GM19240 (cell line): ENCODE measurements at regions not wholly inside any gene's neighbourhood (a gene's known extent, or its start where the extent isn't known, plus 50 kb on each side); places are given as distances from the start of the nearest gene placed in this dataset.
"Not testable (repeated sequence)": the region's sequence is repeated elsewhere in the genome, so short reads cannot be mapped to it uniquely, and the experiment has no call there.

Source experiments
- DNase-seq: peaks from one replicate; pipeline ENCODE4 v3.0.0; 2011; ENCODE audit warnings: low spot score; ENCODE audit not compliant: insufficient read length

DNA sequence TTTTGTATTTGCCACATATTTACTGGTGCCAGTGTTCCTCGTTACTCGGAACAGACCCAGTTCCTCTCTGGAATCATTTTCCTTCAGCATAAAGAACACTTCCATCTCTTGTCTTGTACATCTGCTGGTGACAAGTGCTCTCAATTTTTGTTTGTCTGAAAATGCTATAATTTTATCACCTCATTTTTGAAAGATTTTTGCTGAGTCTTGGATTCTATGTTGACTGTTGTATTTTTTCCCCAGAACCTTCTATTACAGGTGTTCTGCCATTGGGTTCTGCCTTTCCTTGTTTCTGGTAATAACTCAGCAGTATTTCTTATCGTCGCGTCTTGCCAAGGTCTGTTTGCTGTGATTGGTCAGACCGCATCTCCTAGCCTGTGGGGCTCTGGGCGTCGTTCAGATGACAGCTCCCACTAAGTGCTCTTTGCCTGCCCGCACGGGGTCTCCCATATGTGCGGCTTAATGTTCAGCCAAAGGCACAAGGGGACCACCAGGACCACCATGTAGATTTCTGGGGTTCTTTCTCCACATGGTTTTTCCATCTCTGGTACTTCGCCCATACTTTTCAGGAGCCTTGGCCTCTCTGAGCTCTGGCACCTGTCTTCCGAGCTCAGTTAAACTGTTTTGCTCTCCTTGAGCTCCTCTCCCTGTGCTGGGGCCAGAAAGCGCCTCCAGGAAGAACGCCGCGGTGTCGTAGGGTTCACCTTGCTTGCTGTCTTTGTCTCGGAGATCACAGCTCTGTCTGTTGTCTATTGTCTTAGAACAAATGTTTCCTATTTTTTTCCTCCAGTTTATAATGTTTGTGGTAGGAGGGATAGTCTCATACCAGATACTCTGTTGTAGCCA is 80.0 kb downstream of the METRNL start:
- no peak for DNase-seq

DNA sequence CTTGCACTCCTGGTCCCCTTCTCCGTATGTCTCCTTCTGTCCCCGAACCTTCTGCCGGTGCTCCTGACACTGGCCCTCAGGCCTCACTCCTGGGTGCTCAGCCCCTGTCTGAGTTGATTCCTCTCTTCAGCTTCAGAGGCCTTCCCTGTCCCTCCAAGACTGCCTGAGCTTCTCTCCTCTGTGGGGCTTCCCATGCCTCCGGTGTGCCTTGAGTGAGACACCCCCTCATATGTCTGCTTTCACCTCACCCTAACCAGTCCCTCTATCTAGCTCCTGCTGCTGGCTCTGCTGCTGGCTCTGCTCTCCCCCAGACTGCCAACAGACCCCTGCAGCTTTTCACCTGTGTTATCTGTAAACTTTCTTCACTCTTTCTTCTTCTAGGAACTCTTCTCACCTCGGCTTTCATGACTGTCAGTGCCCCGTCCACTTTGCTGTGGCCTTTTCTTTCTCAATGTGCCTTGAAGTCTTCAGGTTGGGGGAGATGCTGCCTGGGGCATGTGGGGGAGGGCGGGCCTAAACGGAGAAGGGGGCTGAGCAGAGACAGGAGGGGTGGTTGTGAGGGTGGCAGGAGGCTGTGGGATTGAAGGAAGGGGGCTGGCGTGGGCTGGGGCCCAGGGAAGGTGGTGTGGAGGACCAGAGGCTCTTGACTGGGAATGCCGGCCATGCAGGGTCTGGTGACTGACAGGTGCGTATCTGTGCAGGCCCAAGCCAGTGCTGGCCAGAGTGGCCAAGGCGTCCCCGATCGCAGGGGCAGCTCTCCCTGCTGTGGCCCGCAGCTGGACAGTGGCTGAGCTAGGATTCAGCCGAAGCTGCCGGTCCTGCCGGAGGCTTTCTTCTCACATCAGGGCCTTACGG is 81.3 kb downstream of the METRNL start:
- no peak for DNase-seq

DNA sequence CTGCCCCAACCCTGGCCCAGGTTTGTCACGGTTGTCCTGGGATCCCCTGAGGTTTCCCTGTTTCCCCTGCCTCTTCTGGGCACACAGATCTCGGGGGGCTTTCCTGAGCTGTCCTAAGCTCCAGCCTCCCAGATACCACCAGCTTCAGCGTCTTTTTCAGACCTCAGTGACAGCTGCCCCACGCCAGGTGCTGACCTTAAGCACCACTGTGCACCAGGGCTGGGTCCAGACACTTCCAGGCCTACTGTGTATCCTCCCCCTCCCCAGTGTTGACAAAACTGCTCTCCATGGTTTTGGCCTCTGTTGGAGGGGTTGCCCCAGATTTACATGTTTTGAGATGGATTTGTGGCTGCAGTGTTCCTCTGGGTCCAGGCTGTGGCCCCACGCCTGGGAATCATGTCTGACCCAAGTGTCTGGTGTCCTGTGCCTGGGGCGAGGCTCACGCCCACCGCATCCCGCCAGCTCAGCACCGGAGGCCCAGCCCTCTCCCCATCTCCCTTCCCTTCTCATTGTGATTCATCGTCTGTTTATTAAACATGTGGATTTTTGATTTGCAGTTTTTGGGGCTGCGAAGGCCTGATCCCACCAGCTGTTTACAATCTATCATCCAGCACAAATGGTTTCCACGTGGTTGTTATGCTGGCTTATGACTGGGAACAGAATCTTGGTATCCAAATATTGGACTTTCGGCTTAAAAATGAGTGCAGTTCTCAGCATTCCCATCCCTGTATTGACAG is 82.1 kb downstream of the METRNL start:
- no peak for DNase-seq

DNA sequence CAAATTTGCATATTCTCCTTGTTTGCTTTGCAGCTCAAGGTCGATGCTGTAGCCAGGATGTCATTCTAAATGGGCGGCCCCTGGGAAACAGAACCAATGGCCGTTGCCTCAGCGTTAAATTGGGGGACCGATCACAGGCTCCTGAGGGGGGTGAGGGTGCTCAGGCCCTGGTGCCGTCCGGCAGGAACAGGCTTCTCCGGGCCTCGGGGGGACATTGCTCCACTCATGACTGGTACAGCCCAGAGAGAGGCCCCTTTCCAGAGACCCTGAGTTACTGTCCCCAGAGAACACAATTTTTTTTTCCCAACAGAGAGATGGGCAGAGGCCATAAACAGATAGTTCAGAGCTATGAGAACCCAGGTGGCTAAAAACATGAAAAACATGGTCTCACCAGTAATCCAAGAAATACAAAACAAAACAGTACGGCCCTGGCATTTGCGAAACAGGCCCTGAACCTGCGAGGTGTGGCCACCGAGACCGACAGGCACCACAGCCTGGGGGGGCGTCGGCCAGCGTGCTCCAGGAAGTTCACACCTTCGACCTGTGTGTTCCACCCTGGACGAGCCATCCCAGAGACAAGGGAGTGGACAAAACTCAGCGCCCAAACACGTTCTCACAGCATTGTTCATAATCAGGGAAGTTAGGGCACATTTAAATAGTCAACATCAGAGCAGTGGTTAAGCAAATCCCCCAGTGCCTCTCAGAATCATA is 82.8 kb downstream of the METRNL start:
- DNase-seq, result no peak

DNA sequence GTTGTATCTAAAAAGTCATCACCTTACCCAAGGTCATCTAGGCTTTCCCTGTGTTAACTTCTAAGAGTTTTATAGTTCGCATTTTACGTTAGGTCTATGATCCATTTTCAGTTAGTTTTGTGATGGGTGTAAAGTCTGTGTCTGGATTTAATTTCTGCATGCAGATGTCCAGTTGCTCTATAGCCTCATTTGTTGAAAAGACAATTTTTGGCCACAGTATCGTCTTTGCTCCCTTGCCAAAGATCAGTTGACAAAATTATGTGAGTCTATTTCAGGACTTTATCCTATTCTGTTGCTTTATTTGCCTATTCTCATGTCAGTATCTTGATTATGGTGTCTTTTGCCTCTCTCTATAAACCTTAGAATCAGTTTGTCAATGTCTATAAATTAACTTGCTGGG is 85.1 kb downstream of the METRNL start:
- DNase-seq, result no peak

DNA sequence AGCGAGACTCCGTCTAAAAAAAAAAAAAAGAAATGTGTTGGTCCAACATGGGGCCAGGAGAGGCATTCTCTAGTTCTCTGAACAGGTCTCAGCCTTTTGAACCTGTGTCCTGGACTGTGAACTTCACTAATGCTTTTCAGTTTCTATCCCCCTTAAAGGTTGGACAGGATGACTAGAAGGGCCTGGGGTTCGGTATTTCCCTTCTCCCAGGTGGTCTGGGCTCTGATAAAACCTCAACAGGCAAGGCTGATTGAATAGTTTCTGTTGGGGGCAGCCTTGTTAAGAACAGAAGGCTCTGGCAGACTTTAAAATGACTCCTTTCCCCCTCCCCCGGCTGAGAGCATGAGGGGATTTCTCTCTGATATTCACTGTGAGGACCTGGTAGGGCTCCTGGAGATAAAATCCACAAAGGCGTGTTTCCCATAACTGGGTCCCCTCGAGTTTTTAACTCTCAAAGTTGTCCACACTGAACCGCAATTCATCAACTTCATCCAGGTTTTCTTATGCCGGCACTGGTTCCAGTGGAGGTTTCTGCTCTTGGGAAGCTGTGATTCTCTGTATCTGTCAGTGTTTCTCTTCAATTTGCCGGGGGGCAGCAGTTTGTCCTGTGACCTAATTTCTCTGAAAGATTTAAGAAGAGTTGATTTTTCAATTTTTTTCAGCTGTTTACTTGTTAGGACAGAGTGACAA is 91.3 kb downstream of the METRNL start:
- DNase-seq, result no peak

DNA sequence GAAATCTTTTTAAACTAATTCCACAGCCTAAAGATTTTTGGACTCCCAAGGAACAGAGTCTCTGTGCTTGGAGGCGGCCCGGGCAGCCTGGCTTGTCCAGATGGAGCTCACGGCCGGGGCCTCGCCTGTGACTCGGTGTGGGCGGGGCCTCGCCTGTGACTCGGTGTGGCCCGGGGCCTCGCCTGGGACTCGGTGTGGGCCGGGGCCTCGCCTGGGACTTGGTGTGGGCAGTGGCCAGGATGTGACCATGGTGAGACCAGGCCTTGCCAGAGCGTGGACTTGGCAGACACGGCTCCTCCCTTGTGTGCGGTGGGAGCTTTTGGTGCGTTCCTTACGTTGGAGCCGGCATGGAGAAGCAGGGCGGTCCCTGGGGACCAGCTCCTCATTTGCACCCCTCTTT is 92.3 kb downstream of the METRNL start:
- no peak for DNase-seq

DNA sequence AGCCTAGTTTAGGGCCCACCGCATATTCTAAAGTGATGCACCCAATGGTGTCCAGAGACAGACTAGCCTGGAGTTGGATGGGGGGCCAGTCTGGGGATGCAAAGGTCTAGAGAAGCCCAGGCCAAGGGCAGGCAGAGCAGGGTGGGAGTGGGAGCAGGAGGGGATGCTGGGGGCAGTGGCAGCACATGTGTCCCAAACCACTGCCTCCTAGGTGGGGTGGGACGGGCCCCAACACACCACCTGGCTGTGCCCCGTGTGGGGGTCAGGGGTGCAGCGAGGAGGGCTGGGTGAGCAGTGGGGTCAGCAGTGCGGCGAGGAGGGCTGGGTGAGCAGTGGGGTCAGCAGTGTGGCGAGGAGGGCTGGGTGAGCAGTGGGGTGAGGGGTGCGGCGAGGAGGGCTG is 92.7 kb downstream of the METRNL start:
- not testable (repeated sequence) for DNase-seq

DNA sequence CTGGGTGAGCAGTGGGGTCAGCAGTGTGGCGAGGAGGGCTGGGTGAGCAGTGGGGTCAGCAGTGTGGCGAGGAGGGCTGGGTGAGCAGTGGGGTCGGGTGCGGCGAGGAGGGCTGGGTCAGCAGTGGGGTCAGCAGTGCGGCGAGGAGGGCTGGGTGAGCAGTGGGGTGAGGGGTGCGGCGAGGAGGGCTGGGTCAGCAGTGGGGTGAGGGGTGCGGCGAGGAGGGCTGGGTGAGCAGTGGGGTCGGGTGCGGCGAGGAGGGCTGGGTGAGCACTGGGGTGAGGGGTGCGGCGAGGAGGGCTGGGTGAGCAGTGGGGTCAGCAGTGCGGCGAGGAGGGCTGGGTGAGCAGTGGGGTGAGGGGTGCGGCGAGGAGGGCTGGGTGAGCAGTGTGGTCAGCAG is 93.2 kb downstream of the METRNL start:
- DNase-seq, result not testable (repeated sequence)

DNA sequence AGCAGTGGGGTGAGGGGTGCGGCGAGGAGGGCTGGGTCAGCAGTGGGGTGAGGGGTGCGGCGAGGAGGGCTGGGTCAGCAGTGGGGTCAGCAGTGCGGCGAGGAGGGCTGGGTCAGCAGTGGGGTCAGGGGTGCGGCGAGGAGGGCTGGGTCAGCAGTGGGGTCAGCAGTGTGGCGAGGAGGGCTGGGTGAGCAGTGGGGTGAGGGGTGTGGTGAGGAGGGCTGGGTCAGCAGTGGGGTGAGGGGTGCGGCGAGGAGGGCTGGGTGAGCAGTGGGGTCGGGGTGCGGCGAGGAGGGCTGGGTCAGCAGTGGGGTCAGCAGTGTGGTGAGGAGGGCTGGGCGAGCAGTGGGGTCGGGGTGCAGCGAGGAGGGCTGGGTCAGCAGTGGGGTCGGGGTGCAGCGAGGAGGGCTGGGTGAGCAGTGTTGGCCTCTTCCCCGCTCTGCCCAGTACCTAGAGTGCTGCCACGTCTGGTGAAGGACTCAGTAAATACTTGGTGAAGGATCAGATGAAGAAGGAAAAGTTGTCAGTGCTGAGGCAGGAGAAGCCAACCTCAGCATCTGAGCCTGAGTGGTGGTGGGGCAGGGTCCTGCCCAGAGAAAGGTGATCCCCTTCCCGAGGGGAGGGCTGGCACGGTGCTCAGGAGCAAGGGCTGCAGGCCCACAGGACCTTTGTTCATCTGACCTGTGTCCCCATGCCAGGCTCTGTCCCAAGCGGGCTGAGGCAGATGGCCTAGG is 93.9 kb downstream of the METRNL start:
- DNase-seq, result not testable (repeated sequence)

DNA sequence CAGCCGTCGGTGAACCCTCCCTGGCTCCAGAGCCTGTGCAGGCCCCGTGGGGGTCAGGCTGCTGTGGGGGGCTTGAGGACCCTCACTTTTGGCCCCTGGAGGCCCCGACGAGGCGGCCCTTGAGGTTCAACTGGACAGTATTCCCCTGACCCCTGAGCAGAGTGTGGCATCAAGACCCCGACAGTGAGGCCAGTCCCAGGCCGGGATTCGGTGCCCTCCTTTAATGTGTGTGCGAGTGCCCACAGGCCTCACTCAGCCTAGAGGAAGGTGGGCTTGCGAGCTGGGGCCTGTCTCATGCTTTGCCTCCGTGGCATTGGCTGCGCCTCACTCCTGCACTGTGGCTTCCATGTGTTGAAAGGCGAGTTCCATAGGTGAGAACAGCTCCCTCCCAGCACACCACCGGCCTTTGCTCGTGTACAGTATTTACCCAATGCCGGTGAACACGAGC is 94.5 kb downstream of the METRNL start:
- DNase-seq, result no peak

DNA sequence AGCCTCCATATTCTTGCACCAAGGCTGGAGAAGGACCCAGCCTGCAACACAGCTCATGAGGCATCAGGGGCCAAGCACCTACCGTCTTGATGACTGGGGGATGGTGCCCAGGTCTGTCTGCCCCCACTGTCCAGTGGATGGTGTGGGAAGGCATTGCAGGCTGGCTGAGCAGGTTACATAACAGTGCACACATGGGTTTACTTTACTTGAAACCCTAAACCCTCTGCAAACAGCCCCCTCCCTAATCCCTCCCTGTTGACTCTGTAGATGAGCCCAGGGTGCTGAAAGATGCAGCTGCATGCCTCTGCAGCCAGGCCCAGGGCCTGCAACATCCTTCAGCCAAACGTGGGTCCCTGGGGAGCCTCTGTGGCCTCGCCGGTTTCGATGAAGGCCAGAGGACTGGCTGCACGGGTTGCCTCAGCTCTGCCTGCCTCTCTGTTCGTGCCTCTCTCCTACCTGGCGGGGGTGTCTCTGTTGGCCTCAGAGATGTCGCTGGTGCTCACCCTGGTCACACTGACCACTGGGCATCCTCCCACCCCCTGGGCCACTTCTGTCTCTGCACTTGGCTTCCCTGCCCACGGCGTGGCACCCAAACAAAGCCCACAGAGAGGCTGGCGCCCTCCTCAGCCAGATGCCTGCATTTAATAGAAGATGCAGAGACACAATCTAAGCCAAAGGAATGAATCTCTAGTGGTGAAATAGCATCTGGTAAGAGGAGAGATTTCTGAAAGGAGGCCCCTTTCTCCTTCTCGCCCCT is 95.1 kb downstream of the METRNL start:
- peak; percentile 41 for DNase-seq

DNA sequence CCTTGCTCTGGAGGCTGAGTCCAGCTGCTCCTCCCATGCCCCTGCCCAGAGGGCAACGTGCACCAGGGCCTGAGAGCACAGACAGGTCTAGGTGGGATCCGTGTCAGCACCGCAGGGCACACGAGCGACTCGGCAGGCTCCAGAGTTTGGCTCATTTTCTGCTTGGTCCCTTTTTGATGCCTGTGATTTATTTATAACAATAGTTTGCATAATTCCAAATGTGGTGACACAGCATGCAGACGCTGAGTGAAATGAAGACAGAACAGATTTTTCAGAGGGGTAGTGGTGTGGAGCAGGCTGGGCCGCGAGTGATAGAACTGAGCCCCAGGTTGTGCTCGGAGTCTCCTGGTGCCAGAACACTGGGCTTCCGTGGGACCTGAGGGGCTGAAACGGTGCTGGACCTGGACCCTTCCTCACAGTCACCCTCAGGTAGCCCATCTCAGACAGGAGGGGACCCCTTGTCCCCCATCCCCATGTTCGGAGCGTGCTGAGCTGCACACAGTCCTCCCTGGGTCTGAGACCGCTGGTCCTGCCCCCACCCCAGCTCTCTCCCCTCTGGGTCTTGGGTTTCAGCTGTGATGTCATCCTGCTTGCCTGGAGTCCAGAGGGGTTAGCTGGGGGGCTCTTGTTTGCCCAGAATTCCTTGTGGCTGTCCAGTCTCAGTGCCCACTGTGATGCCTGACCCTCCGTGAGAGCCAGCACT is 95.9 kb downstream of the METRNL start:
- no peak for DNase-seq

DNA sequence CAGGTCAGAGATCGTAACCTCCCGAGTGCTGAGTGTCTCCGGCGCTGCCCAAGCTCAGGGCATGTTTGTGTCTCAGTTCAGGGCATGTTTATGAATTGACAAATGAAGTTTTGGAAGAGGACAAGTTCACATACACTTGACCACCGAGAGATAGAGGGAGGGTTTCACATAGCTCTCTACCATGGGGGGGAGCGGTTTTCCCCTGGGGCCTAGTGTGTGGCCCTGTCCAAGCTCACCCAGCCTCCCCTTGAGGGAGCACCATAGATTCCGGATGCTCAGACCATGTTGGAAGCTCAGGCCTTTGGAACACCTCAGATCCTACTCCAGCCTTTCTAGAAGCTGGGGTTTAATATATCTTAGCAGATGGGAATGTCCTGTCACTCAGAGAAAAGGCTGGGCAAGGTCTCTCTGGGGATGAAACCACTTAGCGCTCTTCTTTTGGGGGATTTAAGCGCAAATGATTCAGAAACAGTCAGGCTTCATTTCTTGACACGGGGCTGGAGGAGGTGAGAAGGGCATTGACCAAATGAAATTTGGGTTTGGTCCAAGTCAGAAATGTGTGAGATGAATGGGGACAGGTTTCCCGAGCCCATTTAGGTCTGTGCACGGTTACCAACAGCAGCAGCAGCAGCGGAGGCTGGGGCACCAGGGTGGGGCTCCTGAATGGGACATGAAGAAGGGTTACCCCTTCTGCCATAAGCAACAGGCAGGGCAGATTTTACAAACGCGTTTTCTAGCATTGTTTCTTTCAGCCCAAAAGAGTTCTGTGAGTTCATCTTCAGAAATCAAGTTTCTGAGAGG is 96.6 kb downstream of the METRNL start:
- DNase-seq, result no peak

DNA sequence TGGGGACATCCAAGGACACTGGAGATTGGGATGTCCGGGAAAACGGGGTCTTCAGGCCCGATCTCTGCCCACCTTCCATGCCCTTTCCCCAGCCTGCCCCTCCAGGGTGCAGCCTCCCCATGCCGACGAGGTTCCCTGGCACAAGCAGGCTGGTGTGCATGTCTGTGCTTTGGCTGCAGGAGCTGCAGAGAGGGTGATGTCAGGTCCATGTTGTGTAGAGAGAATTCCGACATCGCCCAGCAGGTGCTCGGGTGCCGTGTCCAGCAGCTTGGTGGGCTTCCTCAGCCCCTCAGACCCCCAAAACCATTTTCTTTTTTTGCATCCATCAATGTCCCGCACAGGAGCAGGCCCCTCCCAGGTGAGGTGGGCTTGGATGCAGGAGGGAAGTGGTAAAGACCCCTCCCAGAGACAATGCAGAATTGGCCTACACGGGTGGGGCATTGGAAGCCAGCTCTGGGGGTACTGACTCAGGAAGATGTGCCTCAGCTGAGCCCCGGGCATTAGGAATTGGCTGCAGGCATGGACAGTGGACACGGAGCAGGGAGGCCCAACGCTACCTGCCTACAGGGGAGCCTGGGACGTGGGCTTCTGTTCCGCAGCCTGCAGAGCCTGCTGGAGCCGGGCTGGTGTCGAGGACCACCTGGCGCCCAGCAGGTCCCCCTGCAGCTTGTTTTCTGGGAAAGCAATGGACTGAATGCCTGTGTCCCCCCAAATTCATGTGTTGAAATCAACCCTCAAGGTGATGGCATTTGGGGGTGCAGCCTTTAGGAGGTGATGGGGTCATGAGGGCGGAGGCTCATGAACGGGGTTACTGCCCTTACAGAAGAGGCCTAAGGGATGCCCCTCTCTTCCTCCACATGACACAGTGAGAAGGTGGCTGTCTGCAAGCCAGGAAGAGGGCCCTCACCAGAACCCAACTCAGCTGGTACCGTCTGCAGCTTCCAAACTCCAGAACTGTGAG is 97.5 kb downstream of the METRNL start:
- no peak for DNase-seq
